Upper lobe of right lung (tissue), 1 donor: ENCODE measurements at regions not wholly inside any gene's neighbourhood (a gene's known extent, or its start where the extent isn't known, plus 50 kb on each side); places are given as distances from the start of the nearest gene placed in this dataset.

Experiments
- ATAC-seq: fragments of 200-7000 bp; cut with Tn5 transposase; one replicate; pipeline ENCODE4 v1.9.1; 2020; ENCODE audit warnings: mild to moderate bottlenecking, moderate library complexity
- DNase-seq: peaks from one replicate; pipeline ENCODE4 v3.0.0-alpha.2; 2020
- H3K27ac ChIP-seq: fragments of 200-600 bp; one replicate; pipeline ENCODE4 v1.8.0; 2022
- H3K27me3 ChIP-seq: fragments of 200-600 bp; one replicate; pipeline ENCODE4 v1.8.0; 2022; ENCODE audit warnings: mild to moderate bottlenecking
- H3K36me3 ChIP-seq: fragments of 200-600 bp; one replicate; pipeline ENCODE4 v1.8.0; 2022
- H3K4me1 ChIP-seq: fragments of 200-600 bp; one replicate; pipeline ENCODE4 v1.8.0; 2022
- H3K4me3 ChIP-seq: fragments of 200-600 bp; one replicate; pipeline ENCODE4 v1.8.0; 2022; ENCODE audit warnings: mild to moderate bottlenecking
- H3K9me3 ChIP-seq: fragments of 200-600 bp; one replicate; pipeline ENCODE4 v1.8.0; 2022
- intact Hi-C: fragments of 100-400 bp; cut with DNase I; formaldehyde crosslinking; loops from one replicate; pipeline ENCODE4 v1.11.0; 2022
- TF ChIP-seq, protein P1 (sequence below): fragments of 200-600 bp; IDR thresholded peaks from one replicate; pipeline ENCODE4 v1.8.0; 2022; ENCODE audit warnings: antibody characterized with exemption
- donor health status: DM: no; HTN: yes; CAD: no; lungs with severe emphysema.

GRCh38 chr6:113357041-113357440, 500.1 kb upstream of the MARCKS start:
- DNase-seq (no peak), ATAC-seq (no peak)
- intact Hi-C loops: no loop called here
- Histone ChIP-seq H3K9me3 (no peaks in the 10 kb centered on the region), H3K27me3 (no peaks in the 10 kb centered on the region), H3K36me3 (no peaks in the 10 kb centered on the region), H3K27ac (no peak overlapping the region), H3K4me3 (no peak overlapping the region), H3K4me1 (peaks cover 3% of the 10 kb centered on the region)
- TF ChIP-seq, protein P1, sequence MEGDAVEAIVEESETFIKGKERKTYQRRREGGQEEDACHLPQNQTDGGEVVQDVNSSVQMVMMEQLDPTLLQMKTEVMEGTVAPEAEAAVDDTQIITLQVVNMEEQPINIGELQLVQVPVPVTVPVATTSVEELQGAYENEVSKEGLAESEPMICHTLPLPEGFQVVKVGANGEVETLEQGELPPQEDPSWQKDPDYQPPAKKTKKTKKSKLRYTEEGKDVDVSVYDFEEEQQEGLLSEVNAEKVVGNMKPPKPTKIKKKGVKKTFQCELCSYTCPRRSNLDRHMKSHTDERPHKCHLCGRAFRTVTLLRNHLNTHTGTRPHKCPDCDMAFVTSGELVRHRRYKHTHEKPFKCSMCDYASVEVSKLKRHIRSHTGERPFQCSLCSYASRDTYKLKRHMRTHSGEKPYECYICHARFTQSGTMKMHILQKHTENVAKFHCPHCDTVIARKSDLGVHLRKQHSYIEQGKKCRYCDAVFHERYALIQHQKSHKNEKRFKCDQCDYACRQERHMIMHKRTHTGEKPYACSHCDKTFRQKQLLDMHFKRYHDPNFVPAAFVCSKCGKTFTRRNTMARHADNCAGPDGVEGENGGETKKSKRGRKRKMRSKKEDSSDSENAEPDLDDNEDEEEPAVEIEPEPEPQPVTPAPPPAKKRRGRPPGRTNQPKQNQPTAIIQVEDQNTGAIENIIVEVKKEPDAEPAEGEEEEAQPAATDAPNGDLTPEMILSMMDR: no peak

DNA sequence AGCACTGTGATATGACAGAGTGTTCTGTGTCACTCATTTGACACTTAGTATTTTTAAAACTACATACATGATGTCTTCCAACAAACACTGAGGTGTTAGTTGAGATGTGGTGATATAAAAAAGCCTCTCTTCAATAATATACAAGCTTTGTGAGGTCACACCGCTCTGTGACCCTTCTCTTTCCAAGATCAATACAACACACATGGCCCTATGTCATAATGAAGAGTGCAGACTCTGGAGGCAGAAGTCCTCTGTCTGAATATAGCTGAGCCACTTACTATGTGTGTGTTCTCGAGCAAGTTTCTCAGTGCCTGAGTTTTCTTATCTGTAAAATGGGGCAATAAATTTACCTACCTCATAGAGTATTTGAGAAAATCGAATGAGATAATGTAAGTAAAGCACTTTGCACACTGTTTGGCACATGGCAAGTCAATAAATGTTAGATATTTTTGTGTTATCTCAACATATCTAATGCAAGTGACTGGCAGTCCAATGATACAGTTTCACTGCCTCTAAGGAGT, 499.0 kb upstream of the MARCKS start:
- no peaks in the 10 kb centered on the region for H3K4me1 ChIP-seq
- no peak for ATAC-seq
- H3K27me3 ChIP-seq: no peaks in the 10 kb centered on the region
- TF ChIP-seq, protein P1: no peak
- no peaks in the 10 kb centered on the region for H3K9me3 ChIP-seq
- no peak overlapping the region for H3K27ac ChIP-seq
- no peak overlapping the region for H3K4me3 ChIP-seq
- intact Hi-C loops: no loop called here
- no peaks in the 10 kb centered on the region for H3K36me3 ChIP-seq
- DNase-seq: no peak

GRCh38 chr6:113359155-113360140, 497.7 kb upstream of the MARCKS start:
- H3K27ac ChIP-seq: no peak overlapping the region
- H3K36me3 ChIP-seq: no peaks in the 10 kb centered on the region
- intact Hi-C loops: no loop called here
- DNase-seq: no peak
- H3K4me1 ChIP-seq: no peaks in the 10 kb centered on the region
- no peaks in the 10 kb centered on the region for H3K9me3 ChIP-seq
- no peak for ATAC-seq
- H3K27me3 ChIP-seq: no peaks in the 10 kb centered on the region
- TF ChIP-seq, protein P1: no peak
- H3K4me3 ChIP-seq: no peak overlapping the region

DNA sequence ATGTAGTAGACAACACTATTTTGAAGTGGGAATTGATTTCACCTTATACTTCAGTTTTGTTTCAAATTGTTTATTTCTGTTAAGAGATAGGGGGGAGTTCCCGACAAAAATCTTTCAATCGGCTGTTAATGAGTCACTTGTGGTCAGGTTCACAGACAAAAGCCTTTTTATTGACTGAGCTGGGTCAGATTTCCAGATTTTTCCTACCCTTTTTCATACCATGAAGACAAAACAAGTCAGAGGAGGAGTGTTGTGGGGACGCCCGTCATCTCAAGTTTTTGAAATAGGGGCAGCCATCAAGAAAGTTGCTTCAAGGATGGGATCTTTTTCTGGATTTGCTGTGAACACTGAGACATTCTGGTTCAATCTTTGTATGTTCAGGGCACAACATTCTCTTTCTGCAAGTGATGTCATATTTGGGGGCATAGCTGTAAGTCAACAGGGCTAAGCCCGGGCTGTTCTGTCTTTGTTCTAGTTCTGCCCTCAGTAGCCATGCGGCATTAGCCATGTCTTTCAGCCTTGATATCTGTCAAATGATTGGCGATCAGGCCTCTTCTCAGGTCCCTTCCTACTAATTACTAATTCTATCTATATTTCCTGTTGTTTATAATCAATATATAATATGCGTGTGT, 496.0 kb upstream of the MARCKS start:
- TF ChIP-seq, protein P1: no peak
- ATAC-seq (no peak), DNase-seq (no peak)
- no peaks in the 10 kb centered on the region for H3K4me1 ChIP-seq
- no peak overlapping the region for H3K27ac ChIP-seq
- no peak overlapping the region for H3K4me3 ChIP-seq
- intact Hi-C loops: no loop called here
- H3K9me3 ChIP-seq: no peaks in the 10 kb centered on the region
- H3K36me3 ChIP-seq: no peaks in the 10 kb centered on the region
- H3K27me3 ChIP-seq: no peaks in the 10 kb centered on the region

GRCh38 chr6:113362301-113363047, 494.7 kb upstream of the MARCKS start:
- H3K27ac ChIP-seq: no peak overlapping the region
- TF ChIP-seq, protein P1: no peak
- ATAC-seq (no peak), DNase-seq (no peak)
- H3K4me1 ChIP-seq: no peaks in the 10 kb centered on the region
- H3K9me3 ChIP-seq: no peaks in the 10 kb centered on the region
- no peak overlapping the region for H3K4me3 ChIP-seq
- no peaks in the 10 kb centered on the region for H3K36me3 ChIP-seq
- intact Hi-C loops: no loop called here
- no peaks in the 10 kb centered on the region for H3K27me3 ChIP-seq
